PC-3 (cell line): ENCODE measurements at regions not wholly inside any gene's neighbourhood (a gene's known extent, or its start where the extent isn't known, plus 50 kb on each side); places are given as distances from the start of the nearest gene placed in this dataset.

Source experiments
- CTCF ChIP-seq: fragments of 300-600 bp; sonication (generic); conservative IDR thresholded peaks from 2 replicates; pipeline ENCODE4 v1.5.1; 2017; ENCODE audit warnings: antibody characterized with exemption, low read depth, mild to moderate bottlenecking, low read length
- EZH2 ChIP-seq: fragments of 300-600 bp; sonication (generic); IDR thresholded peaks from one replicate; pipeline ENCODE4 v1.6.1; 2017; ENCODE audit warnings: antibody characterized with exemption, mild to moderate bottlenecking, low read length; ENCODE audit not compliant: unreplicated experiment
- EZH2phosphoT487 ChIP-seq: fragments of 300-600 bp; sonication (generic); IDR thresholded peaks from 2 replicates; pipeline ENCODE4 v1.6.1; 2018; ENCODE audit warnings: mild to moderate bottlenecking, antibody characterized with exemption, low read length, borderline replicate concordance

- TF ChIP-seq CTCF: no peak
- no peak for TF ChIP-seq EZH2
- no peak for TF ChIP-seq EZH2phosphoT487
These were observed 274.1 kb upstream of the C9orf72 start for GRCh38 chr9:27847380-27847779.
